ENCODE measurements at regions not wholly inside any gene's neighbourhood (a gene's known extent, or its start where the extent isn't known, plus 50 kb on each side); places are given as distances from the start of the nearest gene placed in this dataset.

DNA sequence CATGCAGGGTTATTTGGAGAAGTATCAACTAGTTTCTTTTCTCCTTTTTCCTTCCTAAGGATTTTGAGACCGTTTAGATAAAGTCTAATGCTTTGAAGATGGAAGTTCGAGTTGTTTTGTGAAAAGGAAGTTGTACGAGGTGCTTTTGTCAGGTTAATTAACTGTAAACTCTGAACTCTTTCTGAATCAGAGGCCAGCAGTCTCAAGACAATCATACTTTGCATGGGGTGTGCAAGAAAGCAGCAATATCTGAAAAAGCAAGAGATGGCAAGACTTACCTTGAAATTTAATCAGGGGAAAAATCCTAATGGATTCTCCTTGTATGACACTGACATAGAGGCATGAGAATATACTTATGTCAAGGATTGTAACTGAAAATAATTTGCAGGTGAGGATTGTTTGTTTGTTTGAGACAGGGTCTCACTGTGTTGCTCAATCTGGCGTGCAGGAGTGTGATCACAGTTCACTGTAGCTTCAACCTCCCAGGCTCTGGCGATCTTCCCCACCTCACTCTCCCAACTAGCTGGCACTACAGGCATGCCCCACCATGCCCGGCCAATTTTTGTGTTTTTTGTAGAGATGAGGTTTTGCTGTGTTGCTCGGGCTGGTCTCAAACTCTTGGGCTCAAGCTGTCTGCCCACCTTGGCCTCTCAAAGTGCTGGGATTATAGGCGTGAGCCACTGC lies 170.2 kb upstream of the HMGA2 start:
- DNase-seq (ENCODE audit: low spot score) = no peak

DNA sequence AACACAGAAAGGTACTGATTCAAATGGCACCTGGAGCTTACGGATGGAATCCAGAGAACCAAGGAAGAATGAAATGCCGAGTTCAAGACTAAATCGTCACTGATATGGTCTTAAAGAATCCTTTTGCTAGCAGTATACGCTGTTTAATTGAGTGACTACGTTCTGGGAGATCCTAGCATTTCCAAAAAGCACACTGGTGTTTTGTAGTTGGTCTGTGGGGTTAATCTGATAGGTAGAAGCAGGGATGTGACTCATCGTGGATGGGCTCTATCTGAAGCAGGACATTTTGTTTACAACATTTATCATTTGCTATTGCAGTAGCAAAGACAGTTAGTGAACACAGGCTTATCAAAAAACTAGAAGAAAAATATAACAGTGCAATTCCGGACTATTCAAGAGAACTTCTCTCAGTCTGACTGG lies 169.2 kb upstream of the HMGA2 start:
- DNase-seq (ENCODE audit: low spot score) = no peak

DNA sequence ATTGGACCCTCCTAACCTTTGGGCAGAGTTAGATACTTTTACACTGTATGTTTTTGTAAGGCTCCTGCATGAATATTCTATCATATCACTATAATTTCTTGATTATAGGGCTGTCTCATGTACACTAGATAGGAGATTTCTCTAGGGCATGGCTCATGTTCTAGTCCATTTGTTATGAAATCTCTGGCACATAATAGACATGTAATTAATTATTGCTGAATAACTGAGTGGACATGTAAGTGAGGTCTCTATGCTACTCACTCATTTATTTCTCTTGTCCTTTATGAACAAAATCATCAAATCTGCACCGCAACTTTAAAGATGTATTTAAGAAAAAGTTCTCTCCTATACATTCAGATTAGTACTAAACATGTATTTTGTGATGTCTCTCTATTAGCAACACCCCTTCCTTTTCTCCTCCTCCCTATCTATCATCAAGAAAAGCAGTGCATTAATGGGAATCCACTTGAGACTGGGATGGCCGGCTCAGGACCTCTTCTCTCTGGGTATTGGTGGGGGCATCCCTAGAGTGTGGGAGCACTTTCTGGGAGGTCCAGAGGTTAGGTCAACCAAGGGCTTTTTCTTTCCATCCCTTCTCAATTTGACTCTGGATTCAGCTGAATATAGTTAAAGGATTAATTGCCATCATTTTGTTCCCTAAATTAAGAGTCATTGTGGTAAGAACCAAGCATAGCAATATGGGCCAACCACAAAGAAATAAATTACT lies 168.0 kb upstream of the HMGA2 start:
- DNase-seq (ENCODE audit: low spot score) = no peak

DNA sequence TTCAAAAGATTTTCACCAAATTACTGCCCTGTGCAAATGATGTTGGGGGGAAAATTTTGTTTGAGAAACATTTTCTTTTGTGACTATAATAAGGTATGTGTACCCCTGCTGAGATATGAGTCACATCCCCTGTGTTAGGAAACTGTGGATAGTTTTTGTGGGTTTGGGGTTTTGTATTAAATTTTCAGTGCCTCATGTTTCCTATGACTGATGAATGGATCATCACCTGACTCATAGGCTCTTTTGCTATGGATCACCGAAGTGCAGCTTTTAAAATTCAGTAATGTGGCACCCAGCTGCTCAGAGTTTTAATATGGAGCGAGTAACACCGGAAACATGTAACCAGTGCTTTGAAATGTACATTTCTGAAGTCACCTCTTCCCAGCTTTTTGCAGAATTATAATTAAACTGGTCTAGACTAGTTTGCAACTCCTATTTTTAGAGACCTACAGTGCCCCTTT lies 167.4 kb upstream of the HMGA2 start:
- DNase-seq (ENCODE audit: low spot score) = no peak

GRCh38 chr12:65657635-65658034 lies 166.6 kb upstream of the HMGA2 start:
- DNase-seq (ENCODE audit: low spot score) = no peak

GRCh38 chr12:65658360-65658759 lies 165.9 kb upstream of the HMGA2 start:
- no peak for DNase-seq (ENCODE audit: low spot score)

DNA sequence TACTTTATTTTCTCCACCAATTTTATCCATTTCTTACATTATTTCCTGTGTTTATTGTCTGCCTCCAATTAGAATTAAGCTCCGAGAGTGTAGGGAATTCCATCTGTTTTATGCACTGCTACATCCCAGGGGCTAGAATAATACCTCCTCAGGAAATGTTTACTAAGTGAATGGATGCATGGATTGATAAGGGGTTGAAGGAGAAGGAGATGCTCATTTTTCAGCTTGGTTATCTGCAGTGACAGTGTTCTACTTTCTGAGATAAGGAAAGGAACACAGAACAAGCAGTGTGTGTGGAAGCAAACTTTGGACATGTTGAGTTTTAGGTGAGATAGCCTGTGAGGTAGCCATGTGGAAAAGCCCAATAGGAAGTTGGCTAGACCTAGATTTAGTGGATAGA lies 164.6 kb upstream of the HMGA2 start:
- no peak for DNase-seq (ENCODE audit: low spot score)

DNA sequence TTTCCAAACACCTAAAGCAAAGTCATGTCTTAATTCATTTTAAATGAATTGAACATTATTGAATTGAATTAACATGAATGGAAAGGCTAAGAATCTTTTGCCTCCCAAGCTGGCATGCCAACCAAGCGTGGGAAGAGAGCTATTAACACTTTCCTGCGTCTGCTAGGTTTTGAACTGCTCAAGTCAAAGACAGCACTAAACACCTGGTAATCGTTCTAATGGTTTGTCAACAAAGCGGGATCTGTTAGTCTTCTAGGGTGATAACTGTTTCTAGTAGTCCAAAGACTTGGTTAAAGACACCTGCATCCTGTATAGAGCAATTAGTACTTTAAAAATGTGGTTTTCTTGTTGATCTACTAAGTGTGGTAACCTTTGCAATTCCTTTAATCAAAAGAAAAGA lies 164.2 kb upstream of the HMGA2 start:
- no peak for DNase-seq (ENCODE audit: low spot score)

DNA sequence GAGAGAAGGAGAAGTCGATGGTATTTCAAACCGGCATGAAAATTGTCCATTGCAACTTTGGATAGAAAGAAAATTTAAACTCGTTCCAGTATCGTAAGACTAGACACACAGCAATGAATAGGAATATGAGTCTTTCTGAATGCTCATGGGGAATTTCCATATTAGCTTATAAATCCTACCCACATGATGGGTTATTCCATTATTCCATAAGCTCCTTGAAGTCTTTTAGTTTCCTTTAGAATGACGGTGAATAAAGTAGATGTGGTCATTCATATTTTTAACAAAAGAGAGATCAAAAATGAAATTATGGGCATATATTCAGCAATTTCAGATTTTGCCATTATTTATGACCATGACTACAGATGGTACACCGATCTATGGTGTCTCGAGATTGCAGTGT lies 163.4 kb upstream of the HMGA2 start:
- no peak for DNase-seq (ENCODE audit: low spot score)

- no peak for DNase-seq (ENCODE audit: low spot score)
Observed at GRCh38 chr12:65662590-65662989, 161.7 kb upstream of the HMGA2 start.

GRCh38 chr12:65663097-65663496 lies 161.2 kb upstream of the HMGA2 start:
- no peak for DNase-seq (ENCODE audit: low spot score)

GRCh38 chr12:65663648-65664047 lies 160.6 kb upstream of the HMGA2 start:
- DNase-seq (ENCODE audit: low spot score) = no peak

GRCh38 chr12:65664715-65665250 lies 159.5 kb upstream of the HMGA2 start:
- DNase-seq (ENCODE audit: low spot score) = no peak

DNA sequence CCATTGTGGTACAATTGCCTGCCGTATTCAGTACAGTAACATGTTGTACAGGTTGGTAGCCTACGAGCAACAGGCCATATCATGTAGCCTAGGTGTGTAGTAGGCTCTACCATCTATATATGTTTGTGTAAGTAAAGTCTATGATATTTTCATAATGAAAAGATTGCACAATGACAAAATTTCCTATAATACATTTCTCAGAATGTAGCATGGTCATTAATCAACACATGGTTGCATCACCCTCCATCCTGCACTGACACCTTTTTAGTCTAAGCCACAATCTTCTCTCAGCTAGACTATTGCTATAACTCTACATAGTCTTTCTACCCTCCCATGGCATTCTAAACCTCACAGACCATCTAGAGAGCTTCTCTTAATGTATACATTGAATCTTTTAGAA lies 158.5 kb upstream of the HMGA2 start:
- no peak for DNase-seq (ENCODE audit: low spot score)

GRCh38 chr12:65666876-65667275 lies 157.4 kb upstream of the HMGA2 start:
- DNase-seq (ENCODE audit: low spot score) = no peak

DNA sequence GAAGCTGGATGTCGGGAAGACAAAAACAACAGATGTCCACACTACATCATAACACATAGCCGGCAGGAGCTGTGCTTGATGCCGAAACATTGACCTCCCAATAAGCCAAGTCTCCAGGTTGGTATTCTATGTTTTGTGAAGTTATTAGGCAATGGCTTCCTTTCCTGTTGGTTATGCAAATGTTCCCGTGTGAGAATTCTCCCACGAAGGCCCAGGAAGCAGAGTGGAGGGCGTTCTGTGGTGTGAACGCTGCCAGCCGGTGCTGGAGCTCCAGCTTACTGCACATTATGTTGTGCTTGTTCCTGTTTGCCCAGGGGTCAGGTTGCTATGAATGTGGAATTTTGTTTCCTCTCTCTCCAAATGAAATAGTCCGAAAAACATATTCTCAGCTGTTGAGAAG lies 156.4 kb upstream of the HMGA2 start:
- DNase-seq (ENCODE audit: low spot score) = no peak

DNA sequence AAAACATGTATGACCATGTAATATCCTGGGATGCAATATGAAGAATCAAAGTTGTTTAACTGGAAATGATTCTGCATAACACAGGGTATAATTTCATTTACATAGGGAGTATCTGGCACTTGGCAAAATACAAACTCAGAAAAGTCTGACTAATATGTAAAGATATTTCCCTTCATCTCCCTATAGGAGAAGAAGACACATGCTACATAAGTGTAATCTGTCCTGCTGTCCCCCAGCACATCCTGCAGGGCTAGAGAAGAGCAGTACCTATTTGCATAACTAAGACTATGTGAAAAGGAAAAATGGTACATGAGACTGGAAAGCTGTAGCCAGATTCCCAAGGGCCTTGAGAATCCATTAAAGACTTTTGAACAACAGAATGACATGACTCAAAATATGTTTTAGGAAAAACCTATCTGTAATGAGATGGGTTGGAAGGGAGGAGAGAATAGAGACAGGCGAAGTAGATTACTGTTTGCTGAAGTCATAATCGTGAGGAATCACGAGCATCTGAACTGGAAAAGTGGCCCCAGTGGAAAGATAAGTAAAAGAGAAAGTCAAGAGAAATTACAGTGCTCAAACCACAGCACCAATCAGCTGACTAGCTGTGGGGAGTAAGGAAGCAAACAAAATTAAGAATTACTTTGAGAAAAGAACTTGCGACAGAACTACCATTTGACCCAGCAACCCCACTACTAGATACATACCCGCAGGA lies 155.1 kb upstream of the HMGA2 start:
- no peak for DNase-seq (ENCODE audit: low spot score)

GRCh38 chr12:65670775-65671174 lies 153.5 kb upstream of the HMGA2 start:
- no peak for DNase-seq (ENCODE audit: low spot score)

- DNase-seq (ENCODE audit: low spot score) = no peak
Observed at GRCh38 chr12:65672441-65672840, 151.8 kb upstream of the HMGA2 start.

- no peak for DNase-seq (ENCODE audit: low spot score)
Observed at GRCh38 chr12:65673156-65673690, 151.1 kb upstream of the HMGA2 start.

DNA sequence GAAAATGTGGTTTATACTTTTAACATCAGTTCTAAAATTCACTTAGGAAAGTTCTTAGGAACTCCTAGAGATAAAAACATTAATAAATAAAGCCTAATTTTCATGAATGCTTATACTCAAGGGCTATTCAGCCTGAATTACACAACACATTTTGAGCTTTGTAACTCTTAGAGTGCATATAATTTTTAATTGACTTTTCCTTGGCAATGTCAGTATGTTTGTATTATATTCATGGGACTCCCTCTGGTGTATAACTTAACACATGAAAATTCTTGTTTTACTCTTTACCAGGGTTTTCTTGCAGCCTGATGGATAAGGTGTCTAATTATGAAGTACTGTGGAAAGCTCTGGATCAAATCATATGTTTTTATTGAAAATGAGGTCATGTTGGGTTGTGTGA lies 150.6 kb upstream of the HMGA2 start:
- DNase-seq (ENCODE audit: low spot score) = no peak

DNA sequence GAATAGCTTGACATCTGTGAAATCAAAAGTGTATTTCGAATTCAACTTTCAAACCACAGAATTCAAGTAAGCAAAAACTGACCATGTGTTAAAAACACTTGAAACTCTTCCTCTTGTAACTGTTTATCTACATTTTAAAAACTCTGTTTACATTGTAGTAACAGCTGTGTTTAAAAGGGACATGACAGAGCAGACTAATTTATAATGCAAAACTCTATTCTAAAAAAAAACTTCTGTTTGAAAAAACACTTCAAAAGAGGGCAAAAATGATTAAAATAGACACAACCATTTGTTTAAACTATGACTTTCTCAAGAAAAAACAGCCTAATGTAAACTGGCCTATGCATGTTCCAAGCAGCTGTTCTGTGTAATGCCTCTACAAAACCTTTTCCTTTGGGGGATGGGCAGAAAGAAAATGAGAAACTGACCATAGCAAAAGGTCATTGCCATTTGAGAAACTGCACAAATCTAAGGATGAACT lies 149.1 kb upstream of the HMGA2 start:
- DNase-seq (ENCODE audit: low spot score) = no peak

Data from ureter (tissue), 1 donor.